Gastrocnemius medialis (tissue), 4 donors: ENCODE measurements at regions not wholly inside any gene's neighbourhood (a gene's known extent, or its start where the extent isn't known, plus 50 kb on each side); places are given as distances from the start of the nearest gene placed in this dataset.

ENCODE experiments used
- ATAC-seq, 2 donors: fragments of 150-250 bp; one replicate each; pipeline ENCODE4 v1.9.1; 2016
- DNase-seq, 2 donors: peaks; one replicate each; pipeline ENCODE4 v3.0.0-alpha.2; 2019
- H3K27ac ChIP-seq, 4 donors: fragments of 200-600 bp; sonication (generic); 1 replicate in 1 of 4; 2 replicates in 3 of 4; pipeline ENCODE4 v1.5.1; 2016 to 2018; ENCODE audit warnings: mild to moderate bottlenecking in 2 of 4, moderate library complexity in 1 of 4
- H3K27me3 ChIP-seq, 3 donors: fragments of 200-600 bp; sonication (generic) in 2 of 3; 1 replicate in 1 of 3; 2 replicates in 2 of 3; pipeline versions ENCODE4 v1.5.1 to v1.6.0; 2016 to 2019; ENCODE audit warnings: mild to moderate bottlenecking in 1 of 3, moderate library complexity in 1 of 3
- H3K36me3 ChIP-seq, 2 donors: fragments of 200-600 bp; sonication (generic) in 1 of 2; one replicate each; pipeline ENCODE4 v1.5.1; 2017 to 2018
- H3K4me1 ChIP-seq, 2 donors: fragments of 200-600 bp; sonication (generic) in 1 of 2; one replicate each; pipeline ENCODE4 v1.5.1; 2016 to 2017; ENCODE audit warnings: mild to moderate bottlenecking in 2 of 2
- H3K4me3 ChIP-seq, 4 donors: fragments of 200-600 bp; sonication (generic) in 3 of 4; 1 replicate in 1 of 4; 2 replicates in 3 of 4; pipeline ENCODE4 v1.5.1; 2016 to 2019; ENCODE audit warnings: mild to moderate bottlenecking in 2 of 4
- H3K9me3 ChIP-seq, 3 donors: fragments of 200-600 bp; sonication (generic) in 2 of 3; 1 replicate in 1 of 3; 2 replicates in 2 of 3; pipeline ENCODE4 v1.5.1; 2016 to 2019
- CTCF ChIP-seq, 5 experiments: fragments of 450-650 bp in 3 of 5; fragments of 200-600 bp in 2 of 5; sonication (generic) in 2 of 5; IDR thresholded peaks in 4 of 5; conservative IDR thresholded peaks in 1 of 5; 1 replicate in 4 of 5; 2 replicates in 1 of 5; pipeline ENCODE4 v1.5.1; 2016 to 2019; ENCODE audit warnings: antibody characterized with exemption in 5 of 5, mild to moderate bottlenecking in 3 of 5, moderate library complexity in 3 of 5
- POLR2A ChIP-seq, 2 donors: fragments of 450-650 bp; IDR thresholded peaks; one replicate each; pipeline ENCODE4 v1.6.1; 2017; ENCODE audit warnings: antibody characterized with exemption in 2 of 2, mild to moderate bottlenecking in 2 of 2, moderate library complexity in 2 of 2
- in situ Hi-C, 4 donors: fragments of 200-750 bp; cut with MboI; loops; one replicate each; pipeline versions ENCODE4 v1.15.0 to v1.8.0; 2017; ENCODE audit warnings: low sequenced_read_pairs in 4 of 4
- intact Hi-C: fragments of 100-400 bp; cut with DNase I; formaldehyde crosslinking; loops from one replicate; pipeline ENCODE4 v1.15.1; 2023; ENCODE audit warnings: low total_unique reads

- no peak for ATAC-seq
- intact Hi-C loops (no loop called here), in situ Hi-C loops (no loop called here)
- DNase-seq: no peak
- H3K9me3 ChIP-seq: no peaks in the 10 kb centered on the region
- H3K27ac ChIP-seq: no peak overlapping the region
- no peaks in the 10 kb centered on the region for H3K4me1 ChIP-seq
- H3K4me3 ChIP-seq: no peak overlapping the region
- H3K36me3 ChIP-seq: no peaks in the 10 kb centered on the region
- H3K27me3 ChIP-seq: no peaks in the 10 kb centered on the region
- TF ChIP-seq POLR2A (IDR thresholded peaks at IDR 0.05) (no peak), CTCF (IDR thresholded peaks at IDR 0.05 in 4 of 5, conservative IDR thresholded peaks at IDR 0.05 in 1 of 5) (no peak)
These were observed 180.5 kb downstream of the SHANK2 start for GRCh38 chr11:71071736-71072509.

GRCh38 chr11:71070490-71071453 lies 181.6 kb downstream of the SHANK2 start:
- Histone ChIP-seq H3K9me3 (no peaks in the 10 kb centered on the region), H3K4me1 (no peaks in the 10 kb centered on the region), H3K4me3 (no peak overlapping the region), H3K27me3 (no peaks in the 10 kb centered on the region), H3K36me3 (no peaks in the 10 kb centered on the region), H3K27ac (no peak overlapping the region)
- ATAC-seq (no peak), DNase-seq (no peak)
- TF ChIP-seq CTCF (IDR thresholded peaks at IDR 0.05 in 4 of 5, conservative IDR thresholded peaks at IDR 0.05 in 1 of 5) (no peak), POLR2A (IDR thresholded peaks at IDR 0.05) (no peak)
- in situ Hi-C loops: no loop called here
- intact Hi-C loops: no loop called here

- in situ Hi-C loops: no loop called here
These were observed 183.4 kb downstream of the SHANK2 start for GRCh38 chr11:71068963-71069362.

GRCh38 chr11:71067753-71068152 lies 184.6 kb downstream of the SHANK2 start:
- Histone ChIP-seq H3K4me1 (no peaks in the 10 kb centered on the region), H3K27ac (no peak overlapping the region), H3K9me3 (no peaks in the 10 kb centered on the region), H3K36me3 (no peaks in the 10 kb centered on the region), H3K27me3 (peaks cover 0 to 6% (median 3%) of the 10 kb centered on the region in 3 donors), H3K4me3 (no peak overlapping the region)
- DNase-seq: no peak
- TF ChIP-seq CTCF (IDR thresholded peaks at IDR 0.05 in 4 of 5, conservative IDR thresholded peaks at IDR 0.05 in 1 of 5) (no peak), POLR2A (IDR thresholded peaks at IDR 0.05) (no peak)
- in situ Hi-C loops: no loop called here
- no peak for ATAC-seq
- intact Hi-C loops: no loop called here

More at GRCh38 chr11:71068963-71069362, 183.4 kb downstream of the SHANK2 start:
- DNase-seq: no peak
- ATAC-seq: no peak
- Histone ChIP-seq H3K27ac (no peak overlapping the region), H3K27me3 (peaks cover 0 to 3% (median 0%) of the 10 kb centered on the region in 3 donors), H3K4me1 (no peaks in the 10 kb centered on the region), H3K36me3 (no peaks in the 10 kb centered on the region), H3K9me3 (no peaks in the 10 kb centered on the region), H3K4me3 (no peak overlapping the region)
- intact Hi-C loops: no loop called here
- TF ChIP-seq CTCF (IDR thresholded peaks at IDR 0.05 in 4 of 5, conservative IDR thresholded peaks at IDR 0.05 in 1 of 5) (no peak), POLR2A (IDR thresholded peaks at IDR 0.05) (no peak)
